HepG2 (cell line): ENCODE measurements at regions not wholly inside any gene's neighbourhood (a gene's known extent, or its start where the extent isn't known, plus 50 kb on each side); places are given as distances from the start of the nearest gene placed in this dataset.
A peak's percentile ranks its signal among the peaks of the same experiment; 100 is the strongest.

Experiments used
- AGO2 ChIP-seq: fragments of 200-400 bp; formaldehyde crosslinking; optimal IDR thresholded peaks from 2 replicates; pipeline ENCODE3; 2017; ENCODE audit warnings: mild to moderate bottlenecking, low read depth, low read length, moderate library complexity
- ARHGAP35 ChIP-seq: sonication (generic); formaldehyde crosslinking; IDR thresholded peaks from 2 replicates; pipeline ENCODE4 v1.9.0; 2022; ENCODE audit warnings: mild to moderate bottlenecking, inconsistent platforms, moderate library complexity, missing genetic modification reagents, borderline replicate concordance
- ARNT2 ChIP-seq: sonication (generic); formaldehyde crosslinking; IDR thresholded peaks from 2 replicates; pipeline ENCODE4 v1.8.0; 2022; ENCODE audit warnings: mild to moderate bottlenecking, low read depth, missing genetic modification reagents, moderate library complexity
- CHCHD3 ChIP-seq: sonication (generic); formaldehyde crosslinking; IDR thresholded peaks from 2 replicates; pipeline ENCODE4 v1.8.0; 2022; ENCODE audit warnings: mild to moderate bottlenecking, missing genetic modification reagents, moderate library complexity
- CHD2 ChIP-seq: IDR thresholded peaks from 2 replicates; pipeline ENCODE4 v1.6.1; 2011; ENCODE audit warnings: low read depth, low read length, improper control_type of control experiment
- CREBL2 ChIP-seq: sonication (generic); formaldehyde crosslinking; IDR thresholded peaks from 2 replicates; pipeline ENCODE4 v1.8.1; 2023; ENCODE audit warnings: missing genetic modification reagents, mild to moderate bottlenecking, borderline replicate concordance
- EED ChIP-seq: sonication (generic); formaldehyde crosslinking; IDR thresholded peaks from 2 replicates; pipeline ENCODE4 v1.5.0; 2020; ENCODE audit warnings: mild to moderate bottlenecking, missing genetic modification reagents
- ETV6 ChIP-seq: sonication (generic); formaldehyde crosslinking; conservative IDR thresholded peaks from 2 replicates; pipeline ENCODE4 v1.4.0; 2020; ENCODE audit warnings: missing genetic modification reagents
- FOXP1 ChIP-seq, 2 experiments: fragments of 450-650 bp in 1 of 2; IDR thresholded peaks; 2 replicates each; pipeline ENCODE4 v1.6.1; 2017 to 2018; ENCODE audit warnings: antibody characterized with exemption in 1 of 2
- GLMP ChIP-seq: sonication (generic); formaldehyde crosslinking; IDR thresholded peaks from 2 replicates; pipeline ENCODE4 v1.9.0; 2021; ENCODE audit warnings: missing genetic modification reagents, mild to moderate bottlenecking, borderline replicate concordance
- JUNB ChIP-seq: sonication (generic); formaldehyde crosslinking; IDR thresholded peaks from 2 replicates; pipeline ENCODE4 v1.8.0; 2022; ENCODE audit warnings: missing genetic modification reagents, mild to moderate bottlenecking, borderline replicate concordance
- MIER3 ChIP-seq: IDR thresholded peaks from 2 replicates; pipeline ENCODE4 v1.6.1; 2016; ENCODE audit warnings: missing compliant biosample characterization, borderline replicate concordance
- SAP130 ChIP-seq: IDR thresholded peaks from 2 replicates; pipeline ENCODE4 v1.6.1; 2016; ENCODE audit warnings: low read depth
- SMAD3 ChIP-seq: sonication (generic); formaldehyde crosslinking; IDR thresholded peaks from 2 replicates; pipeline ENCODE4 v1.4.0; 2020; ENCODE audit warnings: missing genetic modification reagents
- SOX13 ChIP-seq, 3 experiments: fragments of 450-650 bp in 1 of 3; sonication (generic) in 1 of 3; formaldehyde crosslinking in 1 of 3; IDR thresholded peaks in 2 of 3; conservative IDR thresholded peaks in 1 of 3; 2 replicates each; pipeline versions ENCODE4 v1.5.0 to v1.6.1; 2016 to 2020; ENCODE audit warnings: antibody characterized with exemption in 1 of 3, mild to moderate bottlenecking in 1 of 3, missing compliant biosample characterization in 1 of 3, missing genetic modification reagents in 1 of 3, moderate library complexity in 1 of 3
- STAG1 ChIP-seq: sonication (generic); formaldehyde crosslinking; IDR thresholded peaks from 2 replicates; pipeline ENCODE4 v1.4.0; 2020; ENCODE audit warnings: missing genetic modification reagents
- YEATS4 ChIP-seq: sonication (generic); formaldehyde crosslinking; IDR thresholded peaks from 2 replicates; pipeline ENCODE4 v1.4.0; 2020; ENCODE audit warnings: missing genetic modification reagents, borderline replicate concordance
- ZNF282 ChIP-seq: fragments of 450-650 bp; IDR thresholded peaks from 2 replicates; pipeline ENCODE4 v1.6.1; 2018; ENCODE audit not compliant: partially characterized antibody
- ZNF468 ChIP-seq: sonication (generic); formaldehyde crosslinking; IDR thresholded peaks from 2 replicates; pipeline ENCODE4 v1.8.0; 2022; ENCODE audit warnings: mild to moderate bottlenecking, moderate library complexity, missing genetic modification reagents
- ZNF549 ChIP-seq: sonication (generic); formaldehyde crosslinking; IDR thresholded peaks from 2 replicates; pipeline ENCODE4 v1.5.0; 2020; ENCODE audit warnings: missing genetic modification reagents
- ZNF550 ChIP-seq: sonication (generic); formaldehyde crosslinking; IDR thresholded peaks from 2 replicates; pipeline ENCODE4 v1.4.0; 2020; ENCODE audit warnings: mild to moderate bottlenecking, missing genetic modification reagents, borderline replicate concordance
- ZNF781 ChIP-seq: sonication (generic); formaldehyde crosslinking; IDR thresholded peaks from 2 replicates; pipeline ENCODE4 v1.5.1; 2020; ENCODE audit warnings: borderline replicate concordance, mild to moderate bottlenecking, missing genetic modification reagents; ENCODE audit errors: not compliant biosample characterization
- ZNF878 ChIP-seq: sonication (generic); formaldehyde crosslinking; IDR thresholded peaks from 2 replicates; pipeline ENCODE4 v1.8.1; 2023; ENCODE audit warnings: mild to moderate bottlenecking, missing genetic modification reagents, moderate library complexity
- ZNF883 ChIP-seq: sonication (generic); formaldehyde crosslinking; IDR thresholded peaks from 2 replicates; pipeline ENCODE4 v1.5.1; 2020; ENCODE audit warnings: mild to moderate bottlenecking, missing genetic modification reagents; ENCODE audit errors: not compliant biosample characterization
- ZSCAN20 ChIP-seq: sonication (generic); formaldehyde crosslinking; IDR thresholded peaks from 2 replicates; pipeline ENCODE4 v1.4.0; 2020; ENCODE audit warnings: missing genetic modification reagents, mild to moderate bottlenecking, borderline replicate concordance
- ZSCAN22 ChIP-seq: sonication (generic); formaldehyde crosslinking; IDR thresholded peaks from 2 replicates; pipeline ENCODE4 v1.4.0; 2020; ENCODE audit warnings: mild to moderate bottlenecking, missing genetic modification reagents
- TF ChIP-seq, protein P1 (sequence below): sonication (generic); formaldehyde crosslinking; IDR thresholded peaks from 2 replicates; pipeline ENCODE4 v1.4.0; 2020; ENCODE audit warnings: mild to moderate bottlenecking, missing genetic modification reagents

DNA sequence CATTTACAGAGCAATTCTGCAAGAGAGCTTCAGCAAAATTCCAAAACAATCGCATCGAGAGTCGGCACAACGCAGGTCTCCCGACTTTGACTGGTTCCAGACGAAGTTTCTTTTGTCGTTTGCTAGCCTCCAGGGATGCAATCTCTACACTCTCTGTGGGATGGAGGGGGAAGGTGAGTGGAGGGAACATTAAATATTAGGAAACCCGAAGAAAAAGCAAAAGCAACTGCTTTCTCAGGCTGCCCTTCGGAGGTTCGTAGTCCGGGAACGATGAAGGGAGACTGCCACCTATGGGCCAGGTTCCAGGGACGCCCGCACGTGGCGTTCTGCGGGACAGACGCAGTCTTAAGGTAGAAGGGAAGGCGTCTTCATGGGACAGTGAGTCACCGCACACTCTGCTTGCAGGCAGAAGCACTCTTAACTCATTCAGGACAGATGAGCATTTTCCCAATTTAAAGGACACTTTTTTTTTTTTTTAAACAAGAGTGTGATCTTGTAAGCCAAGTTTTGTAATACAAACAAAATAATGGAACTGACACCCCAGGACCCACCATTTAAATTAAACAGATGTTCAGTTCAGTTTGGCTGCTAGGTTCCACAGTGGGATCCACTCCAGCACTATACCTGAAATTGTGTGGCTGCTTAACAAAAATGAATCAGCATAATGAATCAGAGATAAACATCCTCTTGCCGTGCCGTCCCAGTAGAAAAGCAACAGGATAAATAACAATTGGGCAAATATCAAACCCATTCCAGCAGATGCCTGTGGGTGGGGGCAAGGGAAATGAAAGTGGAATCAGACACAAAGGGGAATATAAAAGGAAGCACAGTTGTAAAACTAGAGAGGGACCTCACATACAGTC lies 65.8 kb upstream of the ARMC2 start (continued):
- 0 out of 2 replicates have a peak, but pooled peaks have one; percentile 31 for TF ChIP-seq ARHGAP35 (CRISPR knock-in tag)
- peak; percentile 95 for TF ChIP-seq STAG1 (CRISPR knock-in tag)
- TF ChIP-seq SAP130 (CRISPR knock-in tag): peak; percentile 50; the same call in 1 of the 2 replicates
- TF ChIP-seq MIER3 (CRISPR knock-in tag): no peak
- no peak for TF ChIP-seq ZNF282
- no peak for TF ChIP-seq CHD2
- TF ChIP-seq JUNB: no peak
- TF ChIP-seq ETV6: no peak
- TF ChIP-seq ZNF550 (CRISPR knock-in tag): no peak
- TF ChIP-seq ZNF781: no peak
- peak; percentile 29 for TF ChIP-seq ZNF883
- no peak for TF ChIP-seq GLMP (CRISPR knock-in tag)
- TF ChIP-seq ZNF549 (CRISPR knock-in tag): no peak
- no peak for TF ChIP-seq ZNF878 (CRISPR knock-in tag)
- TF ChIP-seq ARNT2 (CRISPR knock-in tag): 0 out of 2 replicates have a peak, but pooled peaks have one; percentile 40
- no peak for TF ChIP-seq CREBL2 (CRISPR knock-in tag)
- TF ChIP-seq, protein P1, sequence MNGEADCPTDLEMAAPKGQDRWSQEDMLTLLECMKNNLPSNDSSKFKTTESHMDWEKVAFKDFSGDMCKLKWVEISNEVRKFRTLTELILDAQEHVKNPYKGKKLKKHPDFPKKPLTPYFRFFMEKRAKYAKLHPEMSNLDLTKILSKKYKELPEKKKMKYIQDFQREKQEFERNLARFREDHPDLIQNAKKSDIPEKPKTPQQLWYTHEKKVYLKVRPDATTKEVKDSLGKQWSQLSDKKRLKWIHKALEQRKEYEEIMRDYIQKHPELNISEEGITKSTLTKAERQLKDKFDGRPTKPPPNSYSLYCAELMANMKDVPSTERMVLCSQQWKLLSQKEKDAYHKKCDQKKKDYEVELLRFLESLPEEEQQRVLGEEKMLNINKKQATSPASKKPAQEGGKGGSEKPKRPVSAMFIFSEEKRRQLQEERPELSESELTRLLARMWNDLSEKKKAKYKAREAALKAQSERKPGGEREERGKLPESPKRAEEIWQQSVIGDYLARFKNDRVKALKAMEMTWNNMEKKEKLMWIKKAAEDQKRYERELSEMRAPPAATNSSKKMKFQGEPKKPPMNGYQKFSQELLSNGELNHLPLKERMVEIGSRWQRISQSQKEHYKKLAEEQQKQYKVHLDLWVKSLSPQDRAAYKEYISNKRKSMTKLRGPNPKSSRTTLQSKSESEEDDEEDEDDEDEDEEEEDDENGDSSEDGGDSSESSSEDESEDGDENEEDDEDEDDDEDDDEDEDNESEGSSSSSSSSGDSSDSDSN (CRISPR knock-in tag): 0 out of 2 replicates have a peak, but pooled peaks have one; percentile 24
- no peak for TF ChIP-seq ZSCAN20 (CRISPR knock-in tag)
- no peak for TF ChIP-seq ZSCAN22 (CRISPR knock-in tag)
- TF ChIP-seq CHCHD3 (CRISPR knock-in tag): no peak
- no peak for TF ChIP-seq SOX13 (IDR thresholded peaks at IDR 0.05)
- TF ChIP-seq SOX13 (CRISPR knock-in tag; conservative IDR thresholded peaks at IDR 0.05 in 1 of 2, IDR thresholded peaks at IDR 0.05 in 1 of 2): no peak
- no peak for TF ChIP-seq EED (CRISPR knock-in tag)
- peak; percentile 35; the same call in 1 of the 2 replicates for TF ChIP-seq YEATS4
- TF ChIP-seq FOXP1 (IDR thresholded peaks at IDR 0.05): no peak
- TF ChIP-seq FOXP1 (CRISPR knock-in tag; IDR thresholded peaks at IDR 0.05): no peak
- no peak for TF ChIP-seq AGO2
- 0 out of 2 replicates have a peak, but pooled peaks have one; percentile 43 for TF ChIP-seq SMAD3 (CRISPR knock-in tag)
- TF ChIP-seq ZNF468 (CRISPR knock-in tag): no peak
